ENCODE measurements at regions not wholly inside any gene's neighbourhood (a gene's known extent, or its start where the extent isn't known, plus 50 kb on each side); places are given as distances from the start of the nearest gene placed in this dataset.

DNA sequence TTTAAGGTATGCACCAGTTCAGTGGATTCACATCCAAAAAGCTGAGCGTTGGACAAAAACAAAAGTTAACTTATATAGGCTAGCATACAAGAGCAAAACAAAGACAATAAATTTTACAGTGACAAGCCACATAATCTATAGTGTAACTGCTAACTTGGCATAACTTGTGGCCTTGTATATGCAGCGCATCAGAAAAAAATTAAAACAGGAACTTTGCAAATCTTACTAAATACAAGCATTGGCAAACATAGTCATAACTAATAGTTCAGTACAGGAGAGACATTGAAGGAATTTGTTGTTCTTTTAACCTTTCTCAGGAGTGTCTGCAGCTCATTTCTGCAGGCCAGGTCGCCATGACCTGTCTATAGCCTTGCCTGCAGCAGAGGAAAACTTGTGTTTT lies 54.6 kb downstream of the OR10H4 start:
- TF ChIP-seq, protein P1, sequence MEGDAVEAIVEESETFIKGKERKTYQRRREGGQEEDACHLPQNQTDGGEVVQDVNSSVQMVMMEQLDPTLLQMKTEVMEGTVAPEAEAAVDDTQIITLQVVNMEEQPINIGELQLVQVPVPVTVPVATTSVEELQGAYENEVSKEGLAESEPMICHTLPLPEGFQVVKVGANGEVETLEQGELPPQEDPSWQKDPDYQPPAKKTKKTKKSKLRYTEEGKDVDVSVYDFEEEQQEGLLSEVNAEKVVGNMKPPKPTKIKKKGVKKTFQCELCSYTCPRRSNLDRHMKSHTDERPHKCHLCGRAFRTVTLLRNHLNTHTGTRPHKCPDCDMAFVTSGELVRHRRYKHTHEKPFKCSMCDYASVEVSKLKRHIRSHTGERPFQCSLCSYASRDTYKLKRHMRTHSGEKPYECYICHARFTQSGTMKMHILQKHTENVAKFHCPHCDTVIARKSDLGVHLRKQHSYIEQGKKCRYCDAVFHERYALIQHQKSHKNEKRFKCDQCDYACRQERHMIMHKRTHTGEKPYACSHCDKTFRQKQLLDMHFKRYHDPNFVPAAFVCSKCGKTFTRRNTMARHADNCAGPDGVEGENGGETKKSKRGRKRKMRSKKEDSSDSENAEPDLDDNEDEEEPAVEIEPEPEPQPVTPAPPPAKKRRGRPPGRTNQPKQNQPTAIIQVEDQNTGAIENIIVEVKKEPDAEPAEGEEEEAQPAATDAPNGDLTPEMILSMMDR (IDR thresholded peaks at IDR 0.05): no peak
- TF ChIP-seq POLR2AphosphoS5 (IDR thresholded peaks at IDR 0.05; ENCODE audit: low read depth, low read length) (no peak), SIN3A (IDR thresholded peaks at IDR 0.05; ENCODE audit: borderline replicate concordance, insufficient read depth, low read depth, low read length) (no peak)
- TF ChIP-seq, protein P2, sequence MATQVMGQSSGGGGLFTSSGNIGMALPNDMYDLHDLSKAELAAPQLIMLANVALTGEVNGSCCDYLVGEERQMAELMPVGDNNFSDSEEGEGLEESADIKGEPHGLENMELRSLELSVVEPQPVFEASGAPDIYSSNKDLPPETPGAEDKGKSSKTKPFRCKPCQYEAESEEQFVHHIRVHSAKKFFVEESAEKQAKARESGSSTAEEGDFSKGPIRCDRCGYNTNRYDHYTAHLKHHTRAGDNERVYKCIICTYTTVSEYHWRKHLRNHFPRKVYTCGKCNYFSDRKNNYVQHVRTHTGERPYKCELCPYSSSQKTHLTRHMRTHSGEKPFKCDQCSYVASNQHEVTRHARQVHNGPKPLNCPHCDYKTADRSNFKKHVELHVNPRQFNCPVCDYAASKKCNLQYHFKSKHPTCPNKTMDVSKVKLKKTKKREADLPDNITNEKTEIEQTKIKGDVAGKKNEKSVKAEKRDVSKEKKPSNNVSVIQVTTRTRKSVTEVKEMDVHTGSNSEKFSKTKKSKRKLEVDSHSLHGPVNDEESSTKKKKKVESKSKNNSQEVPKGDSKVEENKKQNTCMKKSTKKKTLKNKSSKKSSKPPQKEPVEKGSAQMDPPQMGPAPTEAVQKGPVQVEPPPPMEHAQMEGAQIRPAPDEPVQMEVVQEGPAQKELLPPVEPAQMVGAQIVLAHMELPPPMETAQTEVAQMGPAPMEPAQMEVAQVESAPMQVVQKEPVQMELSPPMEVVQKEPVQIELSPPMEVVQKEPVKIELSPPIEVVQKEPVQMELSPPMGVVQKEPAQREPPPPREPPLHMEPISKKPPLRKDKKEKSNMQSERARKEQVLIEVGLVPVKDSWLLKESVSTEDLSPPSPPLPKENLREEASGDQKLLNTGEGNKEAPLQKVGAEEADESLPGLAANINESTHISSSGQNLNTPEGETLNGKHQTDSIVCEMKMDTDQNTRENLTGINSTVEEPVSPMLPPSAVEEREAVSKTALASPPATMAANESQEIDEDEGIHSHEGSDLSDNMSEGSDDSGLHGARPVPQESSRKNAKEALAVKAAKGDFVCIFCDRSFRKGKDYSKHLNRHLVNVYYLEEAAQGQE (IDR thresholded peaks at IDR 0.05; ENCODE audit: insufficient read depth in 1 of 2, low read depth in 2 of 2, low read length in 1 of 2): no peak
